ENCODE measurements at regions not wholly inside any gene's neighbourhood (a gene's known extent, or its start where the extent isn't known, plus 50 kb on each side); places are given as distances from the start of the nearest gene placed in this dataset.

- H4K20me1 ChIP-seq (ENCODE audit: low read length) = no peaks in the 10 kb centered on the region
- H3K9me3 ChIP-seq (ENCODE audit: low read length) = no peaks in the 10 kb centered on the region
- no peak overlapping the region for H2AFZ ChIP-seq (ENCODE audit: low read length)
- ChIA-PET CTCF (no interaction called here), POLR2A (ENCODE audit: unreplicated experiment) (no interaction called here)
- no peaks in the 10 kb centered on the region for H3F3A ChIP-seq (ENCODE audit: low read length, unreplicated experiment)
- H3K36me3 ChIP-seq (ENCODE audit: low read depth, low read length) = no peaks in the 10 kb centered on the region
- H3K27ac ChIP-seq (ENCODE audit: low read length) = no peak overlapping the region
- no peak overlapping the region for H3K4me3 ChIP-seq (ENCODE audit: low read length)
- no TSS peak for BruUV-seq (replicated peaks)
- no peaks in the 10 kb centered on the region for H3K79me2 ChIP-seq (ENCODE audit: low read length)
- no peaks in the 10 kb centered on the region for H3K27me3 ChIP-seq (ENCODE audit: low read length)
- TF ChIP-seq EZH2phosphoT487 (IDR thresholded peaks at IDR 0.05; ENCODE audit: borderline replicate concordance, low read length) (no peak), CTCF (conservative IDR thresholded peaks at IDR 0.05; ENCODE audit: low read depth, low read length) (no peak), EZH2 (IDR thresholded peaks at IDR 0.05; ENCODE audit: low read length, unreplicated experiment) (no peak)
- H3K4me1 ChIP-seq (ENCODE audit: insufficient read depth, low read length) = no peaks in the 10 kb centered on the region
- intact Hi-C loops (cut with micrococcal nuclease) = no loop called here
- DNase-seq (no peak), ATAC-seq (no peak)
- no peak overlapping the region for H3K4me2 ChIP-seq (ENCODE audit: low read length)
- no peaks in the 10 kb centered on the region for H3K9me2 ChIP-seq (replicated peaks; ENCODE audit: low read length)
- H3K9ac ChIP-seq (ENCODE audit: low read length) = no peak overlapping the region
These were observed 109.0 kb upstream of the CNTNAP5 start for GRCh38 chr2:123916051-123916450.

- Histone ChIP-seq H3K79me2 (ENCODE audit: low read length) (no peaks in the 10 kb centered on the region), H3K9ac (ENCODE audit: low read length) (no peak overlapping the region), H3K27me3 (ENCODE audit: low read length) (no peaks in the 10 kb centered on the region), H2AFZ (ENCODE audit: low read length) (no peak overlapping the region), H3F3A (ENCODE audit: low read length, unreplicated experiment) (no peaks in the 10 kb centered on the region), H3K9me2 (replicated peaks; ENCODE audit: low read length) (no peaks in the 10 kb centered on the region), H3K36me3 (ENCODE audit: low read depth, low read length) (no peaks in the 10 kb centered on the region), H3K4me1 (ENCODE audit: insufficient read depth, low read length) (no peaks in the 10 kb centered on the region), H3K4me3 (ENCODE audit: low read length) (no peak overlapping the region), H3K4me2 (ENCODE audit: low read length) (no peak overlapping the region), H3K27ac (ENCODE audit: low read length) (no peak overlapping the region), H4K20me1 (ENCODE audit: low read length) (no peaks in the 10 kb centered on the region), H3K9me3 (ENCODE audit: low read length) (no peaks in the 10 kb centered on the region)
- ChIA-PET POLR2A (ENCODE audit: unreplicated experiment) (no interaction called here), CTCF (no interaction called here)
- TF ChIP-seq EZH2phosphoT487 (IDR thresholded peaks at IDR 0.05; ENCODE audit: borderline replicate concordance, low read length) = no peak
- TF ChIP-seq EZH2 (IDR thresholded peaks at IDR 0.05; ENCODE audit: low read length, unreplicated experiment) = no peak
- TF ChIP-seq CTCF (conservative IDR thresholded peaks at IDR 0.05; ENCODE audit: low read depth, low read length) = no peak
- no TSS peak for BruUV-seq (replicated peaks)
- ATAC-seq (no peak), DNase-seq (no peak)
- intact Hi-C loops (cut with micrococcal nuclease) = no loop called here
These were observed 108.6 kb upstream of the CNTNAP5 start for GRCh38 chr2:123916531-123916930.

GRCh38 chr2:123917241-123917640, 107.8 kb upstream of the CNTNAP5 start:
- Histone ChIP-seq H3K4me2 (ENCODE audit: low read length) (no peak overlapping the region), H3K9me2 (replicated peaks; ENCODE audit: low read length) (no peaks in the 10 kb centered on the region), H3K36me3 (ENCODE audit: low read depth, low read length) (no peaks in the 10 kb centered on the region), H3K79me2 (ENCODE audit: low read length) (no peaks in the 10 kb centered on the region), H2AFZ (ENCODE audit: low read length) (no peak overlapping the region), H3F3A (ENCODE audit: low read length, unreplicated experiment) (no peaks in the 10 kb centered on the region), H3K9ac (ENCODE audit: low read length) (no peak overlapping the region), H3K9me3 (ENCODE audit: low read length) (no peaks in the 10 kb centered on the region), H4K20me1 (ENCODE audit: low read length) (no peaks in the 10 kb centered on the region), H3K27ac (ENCODE audit: low read length) (no peak overlapping the region), H3K4me3 (ENCODE audit: low read length) (no peak overlapping the region), H3K27me3 (ENCODE audit: low read length) (no peaks in the 10 kb centered on the region), H3K4me1 (ENCODE audit: insufficient read depth, low read length) (no peaks in the 10 kb centered on the region)
- CTCF ChIA-PET = no interaction called here
- no peak for TF ChIP-seq EZH2 (IDR thresholded peaks at IDR 0.05; ENCODE audit: low read length, unreplicated experiment)
- TF ChIP-seq CTCF (conservative IDR thresholded peaks at IDR 0.05; ENCODE audit: low read depth, low read length) = no peak
- TF ChIP-seq EZH2phosphoT487 (IDR thresholded peaks at IDR 0.05; ENCODE audit: borderline replicate concordance, low read length) = no peak
- DNase-seq (no peak), ATAC-seq (no peak)
- BruUV-seq (replicated peaks) = no TSS peak
- intact Hi-C loops (cut with micrococcal nuclease) = no loop called here
- POLR2A ChIA-PET (ENCODE audit: unreplicated experiment) = no interaction called here

Data from PC-3 (cell line).